Dedifferentiated amniotic fluid mesenchymal stem cell (primary cell): ENCODE measurements at regions not wholly inside any gene's neighbourhood (a gene's known extent, or its start where the extent isn't known, plus 50 kb on each side); places are given as distances from the start of the nearest gene placed in this dataset.

Experiments
- DNase-seq: peaks from one replicate; pipeline ENCODE4 v3.0.0-alpha.2; 2016; ENCODE audit errors: extremely low spot score

GRCh38 chr4:53815281-53815680 is 224.0 kb upstream of the LNX1 start:
- no peak for DNase-seq

- no peak for DNase-seq
Measured at GRCh38 chr4:53813998-53814397, 222.7 kb upstream of the LNX1 start.

DNA sequence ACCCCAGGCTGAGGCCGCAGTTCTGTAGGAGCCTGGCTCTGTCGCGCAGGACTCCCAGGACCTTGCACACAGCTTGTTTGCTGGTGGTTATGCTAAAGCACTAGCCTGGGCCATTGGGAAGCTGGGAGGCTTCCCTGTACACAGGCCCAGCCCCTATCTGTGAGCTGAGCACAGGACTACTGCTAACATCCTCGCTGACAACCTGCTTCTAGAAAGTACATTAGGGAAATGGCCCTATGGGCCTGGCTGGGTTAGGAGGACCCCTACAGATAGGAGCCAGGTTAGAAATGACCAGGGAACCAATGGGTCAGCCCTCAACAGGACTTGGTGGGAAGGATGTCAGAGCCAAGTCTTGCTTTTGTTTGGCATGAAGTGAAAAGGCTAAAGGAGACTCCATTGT is 219.4 kb upstream of the LNX1 start:
- no peak for DNase-seq

GRCh38 chr4:53809816-53810215 is 218.5 kb upstream of the LNX1 start:
- no peak for DNase-seq

DNA sequence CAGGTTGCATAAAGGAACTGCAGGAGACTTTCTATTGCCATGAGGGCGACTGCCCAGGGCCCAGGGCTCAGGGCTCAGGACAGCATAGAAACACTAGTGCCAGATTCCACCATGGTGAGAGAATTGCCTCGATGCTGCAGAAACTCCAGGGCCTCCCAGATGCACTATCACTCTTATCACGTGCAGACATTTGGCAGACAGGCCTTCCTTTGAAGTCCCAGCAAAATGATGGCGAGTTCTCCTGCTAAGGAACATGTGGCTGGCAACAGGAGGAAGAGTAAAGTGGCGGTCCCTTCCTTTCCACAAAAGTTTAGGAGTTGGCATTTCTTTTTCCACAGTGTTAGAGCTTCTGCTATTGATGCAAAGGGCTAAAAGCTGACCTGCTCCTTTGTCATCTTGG is 214.0 kb upstream of the LNX1 start:
- no peak for DNase-seq

DNA sequence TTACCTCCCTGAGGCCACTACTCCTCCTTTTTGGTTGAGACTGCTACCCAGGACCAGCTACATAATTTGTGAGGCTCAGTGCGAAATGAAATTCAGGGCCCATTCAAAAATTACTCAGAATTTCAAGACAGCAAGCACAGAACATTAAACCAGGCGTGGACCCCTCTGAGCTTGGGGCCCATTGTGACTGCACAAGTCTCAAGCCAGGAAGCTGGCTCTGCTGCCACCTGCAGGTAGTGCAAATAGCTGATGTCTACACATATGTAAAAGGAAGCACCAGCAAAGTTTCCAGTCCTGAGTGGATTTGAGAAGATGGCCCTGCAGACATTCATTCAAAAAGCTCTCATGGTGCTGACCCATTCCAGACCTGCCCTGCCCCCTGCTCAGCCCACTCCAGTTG is 213.4 kb upstream of the LNX1 start:
- no peak for DNase-seq

- no peak for DNase-seq
Measured at GRCh38 chr4:53802500-53802899, 211.2 kb upstream of the LNX1 start.

DNA sequence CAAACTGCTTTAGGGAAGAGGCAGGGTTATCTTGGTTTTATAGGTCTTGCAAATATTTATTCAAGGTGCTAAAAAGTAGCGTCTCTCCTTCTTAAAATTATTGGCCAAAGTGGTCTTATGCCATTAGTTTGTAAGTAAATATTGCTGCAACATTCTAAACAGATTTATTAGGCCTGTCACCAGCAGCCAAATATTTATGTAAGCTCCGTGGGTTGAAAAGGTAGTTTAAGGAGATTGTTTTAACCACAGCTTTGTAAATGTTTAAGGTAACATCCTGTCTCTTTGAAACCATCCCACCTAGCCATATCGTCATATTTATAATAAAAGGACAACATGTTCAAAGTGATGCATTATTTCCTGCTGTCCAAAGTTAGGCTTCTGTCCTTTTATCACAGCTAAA is 210.1 kb upstream of the LNX1 start:
- no peak for DNase-seq

DNA sequence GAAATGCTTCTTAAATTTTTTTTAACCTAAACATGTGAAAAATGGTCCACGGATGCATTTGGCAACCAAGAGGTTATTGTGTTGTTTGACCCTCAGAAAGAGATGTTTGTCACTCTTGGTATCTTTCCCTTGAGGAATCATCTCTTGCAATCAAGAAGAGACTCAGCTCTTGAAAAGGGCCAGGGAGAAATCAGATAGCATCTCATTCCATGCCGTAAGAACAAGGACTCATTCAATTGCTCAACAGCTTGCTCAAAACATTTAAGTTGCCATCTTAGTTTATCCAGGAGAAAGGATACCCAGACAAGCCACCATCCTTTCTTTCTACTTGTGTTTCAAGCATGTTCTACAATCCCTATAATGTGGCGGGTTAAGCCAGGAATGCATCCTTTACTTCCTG is 209.5 kb upstream of the LNX1 start:
- DNase-seq, result no peak

GRCh38 chr4:53793096-53793495 is 201.8 kb upstream of the LNX1 start:
- no peak for DNase-seq

DNA sequence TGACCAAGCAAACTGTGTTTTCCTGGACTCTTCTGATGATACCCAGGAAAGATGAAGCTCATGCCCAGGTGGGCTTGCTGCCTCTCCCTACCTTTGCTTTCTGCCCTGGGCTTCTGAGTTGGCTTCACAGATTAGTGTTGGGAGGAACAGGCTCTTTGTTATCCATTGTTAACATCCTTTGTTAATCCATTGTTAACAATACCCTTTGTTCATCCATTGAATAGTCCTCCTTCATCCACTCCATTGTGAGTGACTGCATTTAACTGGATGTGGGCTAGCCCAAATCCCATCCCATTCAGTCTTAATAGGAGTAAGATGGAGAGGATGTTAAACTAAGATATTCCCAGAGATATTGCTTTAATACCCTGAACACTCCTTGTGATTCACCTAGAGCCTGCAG is 199.0 kb upstream of the LNX1 start:
- DNase-seq, result no peak

- no peak for DNase-seq
Measured at GRCh38 chr4:53788621-53789020, 197.3 kb upstream of the LNX1 start.

- no peak for DNase-seq
Measured at GRCh38 chr4:53788011-53788410, 196.7 kb upstream of the LNX1 start.

DNA sequence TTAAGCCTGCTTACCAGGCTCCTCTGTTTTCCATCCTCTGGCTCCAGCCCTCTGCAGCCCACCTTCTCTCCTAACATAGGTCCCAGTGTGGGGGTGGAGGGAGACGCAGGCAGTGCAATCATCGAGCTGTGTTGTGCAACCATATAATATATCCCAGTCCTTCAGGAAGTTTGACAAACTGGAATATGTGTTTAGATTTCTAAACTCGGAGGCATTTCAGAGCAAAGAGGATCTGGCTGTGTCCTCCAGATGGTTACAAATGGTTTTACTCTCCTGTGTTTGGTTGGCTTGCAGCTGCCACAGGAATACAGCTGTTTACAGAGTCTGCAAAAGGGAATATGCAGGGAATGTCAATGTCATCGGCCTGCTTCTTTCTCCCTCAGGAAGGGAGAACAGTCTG is 195.3 kb upstream of the LNX1 start:
- DNase-seq, result peak; percentile 22

- DNase-seq, result no peak
Measured at GRCh38 chr4:53785996-53786395, 194.7 kb upstream of the LNX1 start.

DNA sequence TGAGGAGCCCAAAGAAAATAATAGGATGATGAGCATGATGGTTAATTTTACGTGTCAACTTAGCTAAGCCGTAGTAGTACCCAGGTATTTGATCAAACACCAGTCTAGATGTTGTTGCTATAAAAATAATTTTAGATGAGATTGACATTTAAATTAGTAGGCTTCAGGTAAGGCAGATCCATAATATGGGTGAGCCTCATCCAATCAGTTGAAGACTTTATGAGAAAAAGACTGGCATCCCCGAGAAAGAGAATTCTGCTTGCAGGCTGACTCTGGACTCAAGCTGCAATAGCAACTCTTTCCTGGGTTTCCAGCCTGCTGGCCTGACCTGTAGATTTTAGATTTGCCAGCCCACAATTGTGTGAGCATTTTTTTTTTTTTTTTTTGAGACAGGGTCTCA is 192.8 kb upstream of the LNX1 start:
- DNase-seq, result no peak

- DNase-seq, result no peak
Measured at GRCh38 chr4:53783208-53783859, 192.0 kb upstream of the LNX1 start.

GRCh38 chr4:53782458-53782845 is 191.2 kb upstream of the LNX1 start:
- no peak for DNase-seq

DNA sequence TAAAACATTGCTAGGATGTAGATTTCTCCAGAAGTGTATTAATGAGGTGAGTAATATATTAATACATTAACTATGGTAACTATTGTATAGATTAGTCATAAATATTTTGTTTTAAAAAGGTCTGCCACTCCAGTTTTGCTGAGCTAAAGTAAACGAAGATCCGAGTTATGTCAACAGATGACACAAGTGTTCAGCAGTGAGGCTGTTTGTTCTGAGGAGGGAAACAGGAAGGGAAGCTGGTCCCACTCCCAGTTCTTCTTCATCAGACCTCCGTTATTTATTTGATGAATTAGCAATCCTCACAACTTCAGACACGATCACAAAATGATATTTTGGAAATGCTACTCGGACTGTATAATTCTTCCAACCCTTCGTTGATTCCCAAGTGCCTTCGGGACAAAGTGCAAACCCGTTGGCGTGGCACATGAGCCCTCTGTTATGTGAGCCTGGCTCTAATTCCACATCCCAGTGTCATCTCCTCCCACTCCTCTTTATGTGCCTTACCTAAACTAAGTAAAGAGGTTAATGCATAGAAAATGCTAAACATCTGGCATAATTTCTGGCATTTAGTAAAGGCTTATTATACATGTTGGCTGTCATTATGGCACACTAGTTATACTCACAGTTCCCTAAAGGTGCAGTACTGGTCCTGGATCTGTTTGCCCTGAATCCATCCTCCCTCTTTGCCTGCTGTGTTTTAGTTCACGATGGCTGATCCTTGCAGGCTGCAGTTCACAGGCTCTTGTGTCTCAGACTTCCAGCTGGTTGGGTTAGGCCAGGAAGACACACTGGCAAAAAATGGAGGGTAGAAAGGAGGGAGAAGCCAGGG is 190.6 kb upstream of the LNX1 start:
- DNase-seq, result no peak

GRCh38 chr4:53780736-53781400 is 189.6 kb upstream of the LNX1 start:
- no peak for DNase-seq

- DNase-seq, result no peak
Measured at GRCh38 chr4:53779025-53779424, 187.7 kb upstream of the LNX1 start.

DNA sequence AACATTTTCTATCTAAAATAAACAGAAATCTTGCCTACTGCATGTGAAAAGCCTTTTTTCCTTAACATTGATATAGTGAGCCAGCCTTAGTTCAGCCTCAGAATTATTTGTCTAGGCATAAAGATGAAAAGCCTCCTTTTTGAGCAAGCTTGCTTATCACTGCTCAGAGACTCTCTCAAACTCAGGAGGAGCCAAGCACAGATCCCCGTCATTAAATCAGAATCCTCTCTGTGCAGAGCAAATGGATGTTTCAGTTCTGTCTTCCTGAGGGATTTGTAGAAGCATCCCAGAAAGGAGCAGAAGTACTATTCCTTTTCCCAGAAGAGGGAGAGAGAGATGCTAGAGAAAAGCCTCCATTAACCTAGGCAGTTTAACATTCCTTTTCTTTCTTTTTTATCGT is 186.9 kb upstream of the LNX1 start:
- no peak for DNase-seq
